ENCODE measurements at regions not wholly inside any gene's neighbourhood (a gene's known extent, or its start where the extent isn't known, plus 50 kb on each side); places are given as distances from the start of the nearest gene placed in this dataset.

DNA sequence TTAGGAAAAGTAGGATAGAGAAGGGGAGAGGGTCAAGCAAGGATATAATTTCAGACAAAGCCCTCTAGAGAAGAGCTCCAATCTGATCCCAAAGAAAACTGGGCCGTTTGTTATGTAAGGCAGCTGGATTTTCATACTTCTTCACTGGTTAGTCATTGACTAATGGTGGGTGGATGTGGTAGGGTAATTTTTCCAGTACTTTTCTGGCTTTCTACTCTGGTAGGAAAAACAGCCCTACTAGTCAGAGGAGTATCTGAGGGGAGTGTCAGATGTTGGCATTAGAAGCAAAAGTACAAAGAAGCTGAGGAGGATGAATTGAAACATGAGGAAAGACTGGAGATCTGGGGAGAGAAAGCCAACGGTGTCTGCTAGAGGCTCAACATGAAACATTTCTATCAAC lies 145.3 kb downstream of the TNFSF18 start:
- H3K4me1 ChIP-seq, result no peaks in the 10 kb centered on the region
- no peak overlapping the region for H3K4me3 ChIP-seq
- TF ChIP-seq, protein P1, sequence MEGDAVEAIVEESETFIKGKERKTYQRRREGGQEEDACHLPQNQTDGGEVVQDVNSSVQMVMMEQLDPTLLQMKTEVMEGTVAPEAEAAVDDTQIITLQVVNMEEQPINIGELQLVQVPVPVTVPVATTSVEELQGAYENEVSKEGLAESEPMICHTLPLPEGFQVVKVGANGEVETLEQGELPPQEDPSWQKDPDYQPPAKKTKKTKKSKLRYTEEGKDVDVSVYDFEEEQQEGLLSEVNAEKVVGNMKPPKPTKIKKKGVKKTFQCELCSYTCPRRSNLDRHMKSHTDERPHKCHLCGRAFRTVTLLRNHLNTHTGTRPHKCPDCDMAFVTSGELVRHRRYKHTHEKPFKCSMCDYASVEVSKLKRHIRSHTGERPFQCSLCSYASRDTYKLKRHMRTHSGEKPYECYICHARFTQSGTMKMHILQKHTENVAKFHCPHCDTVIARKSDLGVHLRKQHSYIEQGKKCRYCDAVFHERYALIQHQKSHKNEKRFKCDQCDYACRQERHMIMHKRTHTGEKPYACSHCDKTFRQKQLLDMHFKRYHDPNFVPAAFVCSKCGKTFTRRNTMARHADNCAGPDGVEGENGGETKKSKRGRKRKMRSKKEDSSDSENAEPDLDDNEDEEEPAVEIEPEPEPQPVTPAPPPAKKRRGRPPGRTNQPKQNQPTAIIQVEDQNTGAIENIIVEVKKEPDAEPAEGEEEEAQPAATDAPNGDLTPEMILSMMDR (IDR thresholded peaks at IDR 0.05; ENCODE audit: borderline replicate concordance), result no peak
- H3K27ac ChIP-seq (replicated peaks), result no peak overlapping the region
- no peak for DNase-seq
- H3K36me3 ChIP-seq, result no peaks in the 10 kb centered on the region
- H3K9me3 ChIP-seq (replicated peaks), result peaks cover 12% of the 10 kb centered on the region
- intact Hi-C loops (cut with micrococcal nuclease), result no loop called here
- H3K27me3 ChIP-seq (ENCODE audit: low read depth), result no peaks in the 10 kb centered on the region

- no peak for DNase-seq
- TF ChIP-seq, protein P1 (IDR thresholded peaks at IDR 0.05; ENCODE audit: borderline replicate concordance), result no peak
- no peaks in the 10 kb centered on the region for H3K27me3 ChIP-seq (ENCODE audit: low read depth)
- intact Hi-C loops (cut with micrococcal nuclease), result no loop called here
- no peaks in the 10 kb centered on the region for H3K4me1 ChIP-seq
- peaks cover 14% of the 10 kb centered on the region for H3K9me3 ChIP-seq (replicated peaks)
- H3K36me3 ChIP-seq, result no peaks in the 10 kb centered on the region
- no peak overlapping the region for H3K27ac ChIP-seq (replicated peaks)
- H3K4me3 ChIP-seq, result no peak overlapping the region
These were observed 143.8 kb downstream of the TNFSF18 start for GRCh38 chr1:172906778-172907592.

- no peak overlapping the region for H3K27ac ChIP-seq (replicated peaks)
- no peak overlapping the region for H3K4me3 ChIP-seq
- no peak for DNase-seq
- no peaks in the 10 kb centered on the region for H3K4me1 ChIP-seq
- peaks cover 23% of the 10 kb centered on the region for H3K9me3 ChIP-seq (replicated peaks)
- no peaks in the 10 kb centered on the region for H3K27me3 ChIP-seq (ENCODE audit: low read depth)
- intact Hi-C loops (cut with micrococcal nuclease), result no loop called here
- no peaks in the 10 kb centered on the region for H3K36me3 ChIP-seq
- TF ChIP-seq, protein P1 (IDR thresholded peaks at IDR 0.05; ENCODE audit: borderline replicate concordance), result no peak
These were observed 142.9 kb downstream of the TNFSF18 start for GRCh38 chr1:172907834-172908326.

DNA sequence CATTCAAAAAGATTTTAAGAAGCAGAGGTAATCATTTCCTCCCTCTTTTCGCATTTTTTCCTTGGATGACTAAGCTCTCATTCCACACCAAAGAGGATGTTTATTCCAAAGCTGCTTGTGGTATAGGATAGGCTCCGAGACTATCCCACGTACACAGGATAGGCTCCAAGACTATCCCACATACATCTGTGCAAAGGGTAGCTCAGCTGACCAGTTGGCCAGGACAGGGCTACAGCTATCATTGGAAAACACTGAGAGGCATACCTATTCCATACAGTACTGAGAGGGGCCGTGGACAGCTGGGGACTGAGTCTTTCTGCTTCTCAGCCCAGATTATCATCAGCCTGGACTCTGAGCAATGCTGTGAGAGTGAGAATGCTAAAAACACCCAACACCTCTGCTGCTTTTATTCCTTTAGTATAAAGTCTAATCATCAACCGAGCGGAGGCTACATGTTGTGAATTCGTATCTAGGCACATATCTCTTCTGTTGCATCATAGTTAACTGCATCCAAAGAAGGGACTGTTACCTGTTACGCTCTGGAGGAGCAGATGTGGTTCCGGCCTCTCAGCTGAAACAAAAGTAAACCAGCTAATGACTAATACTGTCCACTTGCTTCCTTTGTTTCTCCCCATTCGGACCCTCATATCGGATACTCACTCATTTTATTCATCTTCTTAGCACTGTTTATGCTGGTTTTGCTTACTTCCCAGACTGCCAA lies 141.0 kb downstream of the TNFSF18 start:
- no peak for DNase-seq
- Histone ChIP-seq H3K27me3 (ENCODE audit: low read depth) (no peaks in the 10 kb centered on the region), H3K4me1 (peaks cover 4% of the 10 kb centered on the region), H3K4me3 (no peak overlapping the region), H3K9me3 (replicated peaks) (peaks cover 33% of the 10 kb centered on the region), H3K36me3 (no peaks in the 10 kb centered on the region), H3K27ac (replicated peaks) (no peak overlapping the region)
- TF ChIP-seq, protein P1 (IDR thresholded peaks at IDR 0.05; ENCODE audit: borderline replicate concordance), result no peak
- intact Hi-C loops (cut with micrococcal nuclease), result no loop called here

DNA sequence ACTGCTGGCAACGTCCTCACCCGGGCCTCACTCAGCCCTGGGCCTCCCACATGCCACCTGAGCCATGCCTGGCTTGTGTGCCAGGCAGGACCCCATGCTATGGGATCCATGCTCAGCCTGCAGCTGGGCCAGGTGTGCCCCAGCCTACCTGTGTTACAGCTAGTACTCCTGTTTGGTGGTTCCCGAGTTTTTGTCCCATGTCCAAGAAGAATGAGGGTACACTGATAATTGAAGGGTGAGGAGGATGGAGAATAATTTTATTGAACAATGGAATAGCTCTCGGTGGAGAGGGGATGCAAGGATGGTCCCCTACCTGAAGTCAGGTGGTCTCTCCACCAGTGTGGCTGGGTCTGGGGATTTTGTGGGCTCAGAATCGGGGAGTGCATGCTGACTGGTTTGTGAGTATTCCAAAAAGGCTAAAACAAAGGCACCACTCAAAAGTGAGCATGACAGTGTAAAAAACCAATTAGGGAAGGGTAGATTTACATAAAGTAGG lies 137.9 kb downstream of the TNFSF18 start:
- DNase-seq, result no peak
- no peak overlapping the region for H3K4me3 ChIP-seq
- intact Hi-C loops (cut with micrococcal nuclease), result no loop called here
- peaks cover 6% of the 10 kb centered on the region for H3K4me1 ChIP-seq
- H3K27me3 ChIP-seq (ENCODE audit: low read depth), result no peaks in the 10 kb centered on the region
- H3K27ac ChIP-seq (replicated peaks), result no peak overlapping the region
- TF ChIP-seq, protein P1 (IDR thresholded peaks at IDR 0.05; ENCODE audit: borderline replicate concordance), result no peak
- H3K36me3 ChIP-seq, result no peaks in the 10 kb centered on the region
- H3K9me3 ChIP-seq (replicated peaks), result peaks cover 32% of the 10 kb centered on the region

Data from left ventricle myocardium inferior (tissue), 1 donor.